HG03039 (cell line): ENCODE measurements at regions not wholly inside any gene's neighbourhood (a gene's known extent, or its start where the extent isn't known, plus 50 kb on each side); places are given as distances from the start of the nearest gene placed in this dataset.

Source experiments
- ATAC-seq: cut with Tn5 transposase; IDR thresholded peaks from one replicate; pipeline ENCODE4 v1.9.1; 2021; ENCODE audit warnings: mild to moderate bottlenecking, moderate library complexity; ENCODE audit not compliant: unreplicated experiment

GRCh38 chr16:82260212-82260795 is 90.3 kb upstream of the MPHOSPH6 start:
- ATAC-seq: no peak

GRCh38 chr16:82259731-82260130 is 89.7 kb upstream of the MPHOSPH6 start:
- ATAC-seq: no peak

- ATAC-seq: no peak
Observed at GRCh38 chr16:82257990-82258389, 88.0 kb upstream of the MPHOSPH6 start.

- no peak for ATAC-seq
Observed at GRCh38 chr16:82252582-82252981, 82.6 kb upstream of the MPHOSPH6 start.

GRCh38 chr16:82248677-82249076 is 78.7 kb upstream of the MPHOSPH6 start:
- ATAC-seq: no peak

- ATAC-seq: no peak
Observed at GRCh38 chr16:82248012-82248656, 78.1 kb upstream of the MPHOSPH6 start.

- no peak for ATAC-seq
Observed at GRCh38 chr16:82242201-82242600, 72.2 kb upstream of the MPHOSPH6 start.

GRCh38 chr16:82241469-82242052 is 71.5 kb upstream of the MPHOSPH6 start:
- ATAC-seq: no peak

- ATAC-seq: no peak
Observed at GRCh38 chr16:82240111-82240510, 70.1 kb upstream of the MPHOSPH6 start.

GRCh38 chr16:82236875-82237274 is 66.9 kb upstream of the MPHOSPH6 start:
- ATAC-seq: no peak

GRCh38 chr16:82236415-82236814 is 66.4 kb upstream of the MPHOSPH6 start:
- no peak for ATAC-seq

- no peak for ATAC-seq
Observed at GRCh38 chr16:82232806-82233205, 62.8 kb upstream of the MPHOSPH6 start.

- ATAC-seq: no peak
Observed at GRCh38 chr16:82231008-82231787, 61.2 kb upstream of the MPHOSPH6 start.

- ATAC-seq: no peak
Observed at GRCh38 chr16:82229800-82230619, 60.0 kb upstream of the MPHOSPH6 start.

- no peak for ATAC-seq
Observed at GRCh38 chr16:82226327-82226726, 56.3 kb upstream of the MPHOSPH6 start.

- ATAC-seq: no peak
Observed at GRCh38 chr16:82224821-82225220, 54.8 kb upstream of the MPHOSPH6 start.

- no peak for ATAC-seq
Observed at GRCh38 chr16:82220541-82220940, 50.5 kb upstream of the MPHOSPH6 start.
